GM21528 (cell line): ENCODE measurements at regions not wholly inside any gene's neighbourhood (a gene's known extent, or its start where the extent isn't known, plus 50 kb on each side); places are given as distances from the start of the nearest gene placed in this dataset.

Experiments used
- ATAC-seq: cut with Tn5 transposase; IDR thresholded peaks from one replicate; pipeline ENCODE4 v1.9.1; 2021; ENCODE audit warnings: mild to moderate bottlenecking, moderate library complexity; ENCODE audit not compliant: unreplicated experiment, low FRiP score

- no peak for ATAC-seq
Measured at GRCh38 chr14:99075771-99076375, 196.1 kb downstream of the BCL11B start.

DNA sequence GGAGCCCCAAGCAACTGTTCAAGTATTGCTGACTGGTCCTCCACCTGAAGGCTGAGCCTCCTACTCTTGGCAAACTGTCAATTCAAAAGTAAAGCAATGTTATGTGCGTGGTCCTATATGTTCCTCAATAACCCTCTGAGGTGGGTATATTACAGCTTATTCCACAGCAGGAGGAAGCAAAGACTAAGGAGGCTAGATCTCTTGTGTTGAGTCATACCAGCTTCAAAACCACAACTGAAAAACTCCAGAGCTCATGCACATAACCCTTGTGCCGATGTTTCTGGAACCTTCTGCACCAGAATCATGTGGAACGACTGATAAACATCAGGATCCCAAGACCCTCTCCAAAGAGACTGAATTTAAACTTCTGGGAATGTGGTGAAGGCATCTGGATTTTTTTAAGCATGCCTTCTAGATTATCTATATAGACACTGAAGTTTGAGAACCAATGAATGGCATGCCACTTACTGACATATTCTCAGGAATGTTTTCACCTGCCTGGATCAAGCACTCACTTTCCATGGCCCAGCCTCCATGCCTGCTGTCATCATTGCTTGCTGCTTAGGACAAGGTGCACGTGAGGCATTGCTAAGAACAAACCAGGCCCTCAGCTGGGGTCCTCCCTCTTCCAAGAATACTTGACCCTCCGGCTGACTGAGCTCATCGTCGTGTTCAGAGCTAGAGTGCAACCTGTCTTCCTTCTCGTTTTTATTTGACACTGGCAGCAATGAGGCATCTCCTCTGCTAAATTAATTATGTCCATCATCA is 194.7 kb downstream of the BCL11B start:
- ATAC-seq: no peak

DNA sequence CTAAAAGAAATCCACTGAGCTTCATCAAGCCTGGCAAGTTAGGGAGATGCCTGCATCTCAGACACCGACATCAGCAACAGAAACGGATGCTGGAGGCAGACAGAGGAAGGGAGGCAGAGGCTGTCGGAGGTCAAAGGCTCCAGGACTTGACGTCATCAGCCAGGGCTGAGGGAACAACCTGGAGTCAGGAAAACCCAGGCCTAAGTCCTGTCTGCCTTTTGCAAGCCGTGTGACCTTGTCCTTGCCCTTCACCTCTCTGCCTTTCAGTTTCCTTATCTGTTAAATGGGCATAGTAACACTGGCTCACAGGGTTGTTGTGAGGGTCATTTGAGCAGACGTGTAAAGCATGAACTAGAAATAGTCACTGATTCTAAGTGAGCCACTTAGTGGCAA is 194.2 kb downstream of the BCL11B start:
- no peak for ATAC-seq

GRCh38 chr14:99078426-99078825 is 193.6 kb downstream of the BCL11B start:
- no peak for ATAC-seq

GRCh38 chr14:99079061-99079727 is 192.8 kb downstream of the BCL11B start:
- no peak for ATAC-seq

GRCh38 chr14:99080306-99080705 is 191.7 kb downstream of the BCL11B start:
- no peak for ATAC-seq

- no peak for ATAC-seq
Measured at GRCh38 chr14:99081156-99081765, 190.7 kb downstream of the BCL11B start.

GRCh38 chr14:99081880-99082279 is 190.1 kb downstream of the BCL11B start:
- ATAC-seq: no peak

GRCh38 chr14:99093532-99094517 is 178.2 kb downstream of the BCL11B start:
- no peak for ATAC-seq

GRCh38 chr14:99094901-99095300 is 177.1 kb downstream of the BCL11B start:
- no peak for ATAC-seq

- no peak for ATAC-seq
Measured at GRCh38 chr14:99095369-99095768, 176.6 kb downstream of the BCL11B start.

GRCh38 chr14:99098199-99098598 is 173.8 kb downstream of the BCL11B start:
- no peak for ATAC-seq

DNA sequence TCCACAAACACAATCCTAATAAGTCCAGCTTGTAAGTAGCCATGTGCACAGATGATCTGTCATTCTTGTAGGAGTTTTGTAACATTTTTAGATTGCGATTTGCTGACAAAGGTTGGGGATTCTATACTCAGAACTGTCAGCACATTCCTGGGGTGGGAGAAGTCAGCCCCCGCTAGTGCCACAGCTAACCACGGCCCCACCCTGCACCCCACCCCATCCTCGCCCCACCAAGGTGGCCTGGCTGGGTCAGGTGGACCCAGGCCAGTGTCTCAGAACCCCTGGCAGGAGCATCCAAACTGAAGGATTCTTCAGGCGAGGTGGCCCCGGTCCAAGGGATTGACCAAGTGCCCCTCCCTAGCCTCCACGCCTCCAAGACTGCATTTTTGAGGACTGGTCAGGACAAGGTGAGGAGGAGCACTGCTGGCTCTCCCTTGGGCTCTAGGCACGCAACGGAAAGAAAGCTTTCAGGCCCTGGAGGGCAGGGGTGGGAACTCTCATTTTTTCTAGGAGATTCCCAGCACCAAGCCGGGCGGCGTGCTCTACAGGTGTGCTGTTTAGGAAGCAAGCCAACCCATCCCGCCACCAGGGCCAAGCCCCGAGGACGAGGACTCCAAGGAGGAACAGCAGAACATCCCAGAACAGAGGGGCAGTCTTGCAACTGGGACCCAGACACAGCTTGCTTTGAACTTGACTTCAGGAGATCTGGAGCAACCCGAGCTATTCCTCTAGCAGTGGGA is 172.8 kb downstream of the BCL11B start:
- ATAC-seq: no peak

DNA sequence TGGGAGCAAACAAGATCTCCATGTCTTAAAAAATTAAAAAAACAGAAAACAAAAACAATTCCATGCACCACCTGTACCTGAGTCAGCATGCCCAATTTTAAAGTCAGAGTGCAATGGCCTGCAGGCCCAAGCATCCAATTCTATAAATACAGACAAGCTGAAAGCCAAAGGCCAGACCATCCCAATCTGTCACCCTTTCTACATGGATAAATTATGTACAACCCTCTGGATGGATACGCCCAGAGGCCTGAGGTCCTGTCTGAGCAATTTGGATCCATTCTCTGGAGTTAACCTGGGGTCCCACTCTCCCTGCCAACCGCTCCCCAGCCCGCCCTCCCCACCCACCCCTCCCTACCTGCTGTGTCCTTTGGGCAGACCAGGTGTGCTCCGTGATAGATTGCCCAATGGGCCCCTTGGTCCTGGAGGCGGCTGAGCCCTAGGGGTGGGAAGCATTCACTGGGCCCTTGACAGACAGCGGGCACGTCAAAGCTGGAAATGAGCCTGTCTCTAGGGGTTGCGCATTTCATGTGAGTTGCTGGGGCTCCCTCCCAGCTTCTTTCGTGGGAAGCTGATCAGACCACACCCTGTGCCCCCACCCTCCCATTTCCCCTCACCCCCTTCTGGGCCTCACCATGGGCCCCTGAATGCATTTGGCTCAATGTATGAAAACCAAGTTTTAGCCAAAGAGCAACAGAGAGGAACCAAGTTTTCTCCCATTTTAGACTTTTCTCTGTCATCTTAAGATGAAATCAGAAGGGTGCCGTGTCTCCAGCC is 171.3 kb downstream of the BCL11B start:
- ATAC-seq: no peak

GRCh38 chr14:99101855-99102461 is 170.0 kb downstream of the BCL11B start:
- ATAC-seq: no peak

DNA sequence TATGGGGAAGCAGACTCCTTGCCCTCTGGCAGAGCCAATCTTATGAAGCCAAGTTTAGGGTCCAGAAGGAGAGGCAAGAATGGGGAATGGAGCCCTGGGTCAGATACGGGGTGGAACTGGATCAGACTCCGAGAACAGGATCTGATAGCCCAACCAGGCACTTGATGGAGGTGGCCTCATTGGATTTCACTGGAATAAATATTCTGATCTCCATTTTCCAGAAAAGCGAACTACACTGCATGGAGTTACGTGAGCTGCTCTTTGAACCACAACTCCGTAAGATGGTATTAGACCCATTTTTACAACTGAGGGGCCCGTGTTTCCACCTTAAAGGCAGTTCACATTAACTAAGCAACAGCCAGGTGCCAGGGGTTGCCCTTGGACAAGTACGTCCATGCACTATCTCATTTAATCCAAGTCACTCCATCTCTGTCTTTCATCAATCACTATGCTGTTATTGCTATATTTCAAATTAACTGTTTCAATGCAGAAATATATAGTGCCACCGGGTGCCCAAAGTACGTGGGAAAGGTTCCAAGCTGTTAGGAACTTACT is 155.2 kb downstream of the BCL11B start:
- ATAC-seq: no peak

- ATAC-seq: no peak
Measured at GRCh38 chr14:99117671-99118045, 154.3 kb downstream of the BCL11B start.
